Calu3 (cell line): ENCODE measurements at regions not wholly inside any gene's neighbourhood (a gene's known extent, or its start where the extent isn't known, plus 50 kb on each side); places are given as distances from the start of the nearest gene placed in this dataset.

ENCODE experiments used
- BruUV-seq: library from RNA; stranded (reverse); fragments of 400-500 nt; replicated peaks from 2 replicates; lab custom pipeline; 2021; lab: Mats Ljungman, UMichigan
- CTCF ChIA-PET: fragments of 300-600 bp; sonication (Branson Sonifier 250); formaldehyde crosslinking; loops from one replicate; lab custom pipeline; 2022; ENCODE audit warnings: antibody characterized with exemption; lab: Charles Lee
- DNase-seq: peaks from one replicate; pipeline ENCODE4 v3.0.0; 2022
- H3K27ac Mint-ChIP-seq: one replicate; pipeline ENCODE4 v1.8.0; 2022; ENCODE audit warnings: mixed read lengths; ENCODE audit not compliant: unreplicated experiment
- H3K27me3 Mint-ChIP-seq: one replicate; pipeline ENCODE4 v1.8.0; 2022; ENCODE audit warnings: mixed read lengths; ENCODE audit not compliant: unreplicated experiment
- H3K36me3 Mint-ChIP-seq: one replicate; pipeline ENCODE4 v1.8.0; 2022; ENCODE audit warnings: mild to moderate bottlenecking, moderate library complexity, mixed read lengths; ENCODE audit not compliant: insufficient read depth, unreplicated experiment
- H3K4me1 Mint-ChIP-seq: one replicate; pipeline ENCODE4 v1.8.0; 2022; ENCODE audit warnings: mild to moderate bottlenecking, low read depth, mixed read lengths; ENCODE audit not compliant: unreplicated experiment
- H3K4me3 Mint-ChIP-seq: one replicate; pipeline ENCODE4 v1.8.0; 2022; ENCODE audit warnings: mild to moderate bottlenecking, low read depth, moderate library complexity, mixed read lengths; ENCODE audit not compliant: unreplicated experiment
- H3K9me3 Mint-ChIP-seq: one replicate; pipeline ENCODE4 v1.8.0; 2022; ENCODE audit warnings: low read depth, mixed read lengths; ENCODE audit not compliant: unreplicated experiment
- CTCF ChIP-seq: fragments of 200-600 bp; IDR thresholded peaks from one replicate; pipeline ENCODE4 v1.8.0; 2022; ENCODE audit warnings: antibody characterized with exemption; ENCODE audit not compliant: unreplicated experiment
- intact Hi-C: fragments of 100-400 bp; cut with micrococcal nuclease; formaldehyde crosslinking; loops from one replicate; pipeline ENCODE4 v1.10.0; 2022; ENCODE audit not compliant: unreplicated experiment

GRCh38 chr4:106496061-106496460 is 127.5 kb upstream of the GIMD1 start:
- Mint-ChIP-seq H3K36me3 (no peaks in the 10 kb centered on the region), H3K4me1 (no peaks in the 10 kb centered on the region), H3K9me3 (no peaks in the 10 kb centered on the region), H3K4me3 (no peak overlapping the region), H3K27me3 (no peaks in the 10 kb centered on the region), H3K27ac (no peak overlapping the region)
- CTCF ChIA-PET: interaction anchor here (1.0 kb wide), 1 partner anchor 131 kb away, joined by 4 read pairs; no protein-coding TSS in a partner anchor
- intact Hi-C loops: no loop called here
- no peak for TF ChIP-seq CTCF
- no TSS peak for BruUV-seq
- DNase-seq: no peak

- Mint-ChIP-seq H3K4me3 (no peak overlapping the region), H3K27ac (no peak overlapping the region)
These were observed 126.9 kb upstream of the GIMD1 start for GRCh38 chr4:106495476-106495875.

GRCh38 chr4:106494066-106494465 is 125.5 kb upstream of the GIMD1 start:
- CTCF ChIA-PET: no interaction called here
- intact Hi-C loops: no loop called here
- no peak for TF ChIP-seq CTCF

More at GRCh38 chr4:106495476-106495875, 126.9 kb upstream of the GIMD1 start:
- Mint-ChIP-seq H3K36me3 (no peaks in the 10 kb centered on the region), H3K27me3 (no peaks in the 10 kb centered on the region), H3K4me1 (no peaks in the 10 kb centered on the region), H3K9me3 (no peaks in the 10 kb centered on the region)
- no peak for DNase-seq
- intact Hi-C loops: no loop called here
- no TSS peak for BruUV-seq
- TF ChIP-seq CTCF: no peak
- CTCF ChIA-PET: interaction anchor here (1.0 kb wide), 1 partner anchor 130 kb away, joined by 4 read pairs; no protein-coding TSS in a partner anchor

GRCh38 chr4:106493086-106493485 is 124.5 kb upstream of the GIMD1 start:
- TF ChIP-seq CTCF: no peak
- H3K9me3 Mint-ChIP-seq: no peaks in the 10 kb centered on the region
- no peaks in the 10 kb centered on the region for H3K4me1 Mint-ChIP-seq
- DNase-seq: no peak
- no peaks in the 10 kb centered on the region for H3K36me3 Mint-ChIP-seq
- H3K4me3 Mint-ChIP-seq: no peak overlapping the region
- no peak overlapping the region for H3K27ac Mint-ChIP-seq
- no TSS peak for BruUV-seq
- no peaks in the 10 kb centered on the region for H3K27me3 Mint-ChIP-seq
- CTCF ChIA-PET: no interaction called here
- intact Hi-C loops: no loop called here

More at GRCh38 chr4:106494066-106494465, 125.5 kb upstream of the GIMD1 start:
- H3K36me3 Mint-ChIP-seq: no peaks in the 10 kb centered on the region
- DNase-seq: no peak
- no peaks in the 10 kb centered on the region for H3K27me3 Mint-ChIP-seq
- H3K9me3 Mint-ChIP-seq: no peaks in the 10 kb centered on the region
- no TSS peak for BruUV-seq
- no peak overlapping the region for H3K27ac Mint-ChIP-seq
- H3K4me1 Mint-ChIP-seq: no peaks in the 10 kb centered on the region
- H3K4me3 Mint-ChIP-seq: no peak overlapping the region
